H9 (cell line): ENCODE measurements at regions not wholly inside any gene's neighbourhood (a gene's known extent, or its start where the extent isn't known, plus 50 kb on each side); places are given as distances from the start of the nearest gene placed in this dataset.

Experiments
- DNase-seq: peaks from one replicate; pipeline ENCODE4 v3.0.0-alpha.2; 2017
- H2AFZ ChIP-seq: one replicate; pipeline ENCODE4 v1.6.1; 2013; ENCODE audit warnings: mild to moderate bottlenecking, low read length, control low read depth, moderate library complexity
- H2AK5ac ChIP-seq: 2 replicates; pipeline ENCODE4 v1.6.1; 2013; ENCODE audit warnings: low read length, control low read depth, mixed read lengths; ENCODE audit not compliant: insufficient read length
- H2BK120ac ChIP-seq: one replicate; pipeline ENCODE4 v1.6.1; 2013; ENCODE audit warnings: low read depth, mild to moderate bottlenecking, low read length, control low read depth, inconsistent platforms; ENCODE audit not compliant: poor library complexity, severe bottlenecking
- H2BK12ac ChIP-seq: 2 replicates; pipeline ENCODE4 v1.6.1; 2013; ENCODE audit warnings: low read length, control low read depth, mixed read lengths, low read depth; ENCODE audit not compliant: insufficient read length
- H2BK15ac ChIP-seq: 2 replicates; pipeline ENCODE4 v1.6.1; 2013; ENCODE audit warnings: low read depth, low read length, control low read depth
- H2BK20ac ChIP-seq: one replicate; pipeline ENCODE4 v1.6.1; 2013; ENCODE audit warnings: low read depth, mild to moderate bottlenecking, low read length, control low read depth, inconsistent platforms; ENCODE audit not compliant: poor library complexity, severe bottlenecking
- H2BK5ac ChIP-seq: 2 replicates; pipeline ENCODE4 v1.6.1; 2013; ENCODE audit warnings: low read length, control low read depth, mixed read lengths; ENCODE audit not compliant: insufficient read length
- H3K14ac ChIP-seq: 2 replicates; pipeline ENCODE4 v1.6.1; 2013; ENCODE audit warnings: low read length, control low read depth; ENCODE audit not compliant: insufficient read depth
- H3K18ac ChIP-seq: 2 replicates; pipeline ENCODE4 v1.6.1; 2013; ENCODE audit warnings: low read depth, mild to moderate bottlenecking, mixed read lengths, low read length, control low read depth; ENCODE audit not compliant: insufficient read length
- H3K23ac ChIP-seq: 2 replicates; pipeline ENCODE4 v1.6.1; 2013; ENCODE audit warnings: low read length, control low read depth, mixed read lengths, low read depth; ENCODE audit not compliant: insufficient read length
- H3K23me2 ChIP-seq: 2 replicates; pipeline ENCODE4 v1.6.1; 2013; ENCODE audit warnings: low read depth, mild to moderate bottlenecking, mixed read lengths, low read length, control low read depth; ENCODE audit not compliant: insufficient read length, poor library complexity, severe bottlenecking
- H3K27ac ChIP-seq: 2 replicates; pipeline ENCODE4 v1.5.1; 2013; ENCODE audit warnings: low read length, control low read depth, mixed read lengths, low read depth; ENCODE audit not compliant: insufficient read length
- H3K27me3 ChIP-seq: 2 replicates; pipeline ENCODE4 v1.6.1; 2013; ENCODE audit warnings: low read length, control low read depth, inconsistent platforms; ENCODE audit not compliant: insufficient read depth
- H3K4ac ChIP-seq: 2 replicates; pipeline ENCODE4 v1.6.1; 2013; ENCODE audit warnings: low read depth, mild to moderate bottlenecking, control low read depth, inconsistent platforms, low read length, moderate library complexity
- H3K4me1 ChIP-seq: 2 replicates; pipeline ENCODE4 v1.6.1; 2013; ENCODE audit warnings: low read length, control low read depth, inconsistent platforms; ENCODE audit not compliant: insufficient read depth
- H3K4me2 ChIP-seq: 2 replicates; pipeline ENCODE4 v1.6.1; 2013; ENCODE audit warnings: low read length, control low read depth, mixed read lengths; ENCODE audit not compliant: insufficient read length, insufficient read depth
- H3K56ac ChIP-seq: 2 replicates; pipeline ENCODE4 v1.6.1; 2013; ENCODE audit warnings: low read depth, mild to moderate bottlenecking, mixed read lengths, low read length, control low read depth; ENCODE audit not compliant: insufficient read length
- H3K79me1 ChIP-seq: 2 replicates; pipeline ENCODE4 v1.6.1; 2013; ENCODE audit warnings: low read depth, mild to moderate bottlenecking, moderate library complexity, low read length, control low read depth, inconsistent platforms; ENCODE audit not compliant: insufficient read depth, poor library complexity, severe bottlenecking
- H3K79me2 ChIP-seq: 2 replicates; pipeline ENCODE4 v1.6.1; 2013; ENCODE audit warnings: low read length, control low read depth, inconsistent platforms; ENCODE audit not compliant: insufficient read depth
- H3K9ac ChIP-seq: 2 replicates; pipeline ENCODE4 v1.6.1; 2013; ENCODE audit warnings: low read length, control low read depth, mixed read lengths; ENCODE audit not compliant: insufficient read length; ENCODE audit errors: extremely low read depth
- H3K9me3 ChIP-seq: one replicate; pipeline ENCODE4 v1.6.1; 2013; ENCODE audit warnings: low read depth, low read length, inconsistent platforms; ENCODE audit not compliant: control insufficient read depth
- H3T11ph ChIP-seq: one replicate; pipeline ENCODE4 v1.6.1; 2013; ENCODE audit warnings: mild to moderate bottlenecking, low read length, control low read depth, inconsistent platforms
- H4K20me1 ChIP-seq: one replicate; pipeline ENCODE4 v1.6.1; 2013; ENCODE audit not compliant: control insufficient read depth, insufficient read length, insufficient read depth
- H4K5ac ChIP-seq: 2 replicates; pipeline ENCODE4 v1.6.1; 2013; ENCODE audit warnings: low read depth, mild to moderate bottlenecking, mixed read lengths, low read length, control low read depth; ENCODE audit not compliant: insufficient read length
- H4K8ac ChIP-seq: replicated peaks from 2 replicates; pipeline ENCODE4 v1.6.1; 2013; ENCODE audit warnings: low read length, control low read depth, mixed read lengths, low read depth; ENCODE audit not compliant: insufficient read length
- H4K91ac ChIP-seq: 2 replicates; pipeline ENCODE4 v1.6.1; 2013; ENCODE audit warnings: low read depth, mild to moderate bottlenecking, moderate library complexity, mixed read lengths, low read length, control low read depth; ENCODE audit not compliant: insufficient read length
- H3K27ac Mint-ChIP-seq, 3 experiments: 2 replicates in 2 of 3; 3 replicates in 1 of 3; pipeline ENCODE4 v1.8.0; 2020 to 2021; ENCODE audit warnings: mixed read lengths in 3 of 3, mild to moderate bottlenecking in 1 of 3, moderate library complexity in 1 of 3
- H3K27me3 Mint-ChIP-seq: 2 replicates; pipeline ENCODE4 v1.8.0; 2021; ENCODE audit warnings: low read depth, mild to moderate bottlenecking, moderate library complexity, mixed read lengths
- H3K36me3 Mint-ChIP-seq, 3 experiments: 2 replicates in 2 of 3; 3 replicates in 1 of 3; pipeline ENCODE4 v1.8.0; 2020 to 2021; ENCODE audit warnings: low read depth in 3 of 3, mixed read lengths in 3 of 3; ENCODE audit not compliant: insufficient read depth in 1 of 3
- H3K4me1 Mint-ChIP-seq, 2 experiments: 2 replicates each; pipeline ENCODE4 v1.8.0; 2020; ENCODE audit warnings: mixed read lengths in 2 of 2
- H3K4me3 Mint-ChIP-seq, 2 experiments: 2 replicates in 1 of 2; 3 replicates in 1 of 2; pipeline ENCODE4 v1.8.0; 2020 to 2021; ENCODE audit warnings: mild to moderate bottlenecking in 2 of 2, mixed read lengths in 2 of 2, moderate library complexity in 1 of 2
- H3K9me3 Mint-ChIP-seq, 2 experiments: 2 replicates in 1 of 2; 3 replicates in 1 of 2; pipeline ENCODE4 v1.8.0; 2020; ENCODE audit warnings: mild to moderate bottlenecking in 2 of 2, mixed read lengths in 2 of 2, moderate library complexity in 1 of 2
- WGBS: extraction: QIAGEN DNeasy Blood & Tissue Kit; methylation state at CpG from one replicate; pipeline ENCODE4 v1.1.7; 2013; ENCODE audit warnings: missing lambda C conversion rate, low lambda C conversion rate, mixed read lengths; ENCODE audit not compliant: insufficient read length; ENCODE audit errors: extremely low coverage; 5-methylcytosine and 5-hydroxymethylcytosine counted together
- TF ChIP-seq, protein P1 (sequence below): fragments of 200-600 bp; sonication (generic); conservative IDR thresholded peaks from 3 replicates; pipeline ENCODE4 v1.8.0; 2021; ENCODE audit warnings: antibody characterized with exemption, mild to moderate bottlenecking

DNA sequence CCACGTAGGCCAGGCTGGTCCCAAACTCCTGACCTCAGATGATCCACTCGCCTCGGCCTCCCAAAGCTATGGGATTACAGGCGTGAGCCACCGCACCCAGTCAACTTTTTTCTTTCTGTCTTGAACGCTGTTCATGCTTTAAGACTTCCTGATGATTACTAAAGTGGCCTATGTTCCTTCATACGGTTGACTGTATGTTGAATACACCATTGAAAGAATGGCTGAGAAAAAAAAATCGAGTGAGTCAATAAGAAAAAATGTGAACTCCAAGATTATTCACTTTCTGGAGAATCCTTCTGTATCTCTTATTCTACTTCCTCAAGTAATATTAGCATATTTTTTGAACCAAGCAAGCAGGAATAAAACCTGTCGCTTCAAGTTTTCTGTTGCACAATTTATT lies 955.0 kb downstream of the GATA3 start:
- no peak overlapping the region for H3K4me2 ChIP-seq
- no peak overlapping the region for H2BK20ac ChIP-seq
- no peak overlapping the region for H2BK12ac ChIP-seq
- no peak overlapping the region for H4K8ac ChIP-seq
- Mint-ChIP-seq H3K36me3 (no peaks in the 10 kb centered on the region; a peak in 1 of 7 replicates), H3K27me3 (peaks cover 4% of the 10 kb centered on the region), H3K27ac (peak overlapping the region in 1 of 3 experiments; percentile 67; a peak in 1 of 7 replicates), H3K4me1 (peaks cover 3 to 4% of the 10 kb centered on the region in 2 experiments; a peak in 1 of 4 replicates), H3K4me3 (no peak overlapping the region), H3K9me3 (no peaks in the 10 kb centered on the region)
- H2AFZ ChIP-seq, result no peak overlapping the region
- no peak overlapping the region for H3K23ac ChIP-seq
- no peak overlapping the region for H3K4ac ChIP-seq
- H3K23me2 ChIP-seq, result no peaks in the 10 kb centered on the region
- no peak overlapping the region for H3K14ac ChIP-seq
- TF ChIP-seq, protein P1, sequence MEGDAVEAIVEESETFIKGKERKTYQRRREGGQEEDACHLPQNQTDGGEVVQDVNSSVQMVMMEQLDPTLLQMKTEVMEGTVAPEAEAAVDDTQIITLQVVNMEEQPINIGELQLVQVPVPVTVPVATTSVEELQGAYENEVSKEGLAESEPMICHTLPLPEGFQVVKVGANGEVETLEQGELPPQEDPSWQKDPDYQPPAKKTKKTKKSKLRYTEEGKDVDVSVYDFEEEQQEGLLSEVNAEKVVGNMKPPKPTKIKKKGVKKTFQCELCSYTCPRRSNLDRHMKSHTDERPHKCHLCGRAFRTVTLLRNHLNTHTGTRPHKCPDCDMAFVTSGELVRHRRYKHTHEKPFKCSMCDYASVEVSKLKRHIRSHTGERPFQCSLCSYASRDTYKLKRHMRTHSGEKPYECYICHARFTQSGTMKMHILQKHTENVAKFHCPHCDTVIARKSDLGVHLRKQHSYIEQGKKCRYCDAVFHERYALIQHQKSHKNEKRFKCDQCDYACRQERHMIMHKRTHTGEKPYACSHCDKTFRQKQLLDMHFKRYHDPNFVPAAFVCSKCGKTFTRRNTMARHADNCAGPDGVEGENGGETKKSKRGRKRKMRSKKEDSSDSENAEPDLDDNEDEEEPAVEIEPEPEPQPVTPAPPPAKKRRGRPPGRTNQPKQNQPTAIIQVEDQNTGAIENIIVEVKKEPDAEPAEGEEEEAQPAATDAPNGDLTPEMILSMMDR, result no peak
- H3K79me1 ChIP-seq, result no peaks in the 10 kb centered on the region
- no peak overlapping the region for H3K27ac ChIP-seq
- WGBS, result no CpG with 5 or more reads among the region's 9 CpGs
- no peak overlapping the region for H3K9ac ChIP-seq
- H3K27me3 ChIP-seq, result no peaks in the 10 kb centered on the region
- H3K56ac ChIP-seq, result no peak overlapping the region
- H4K91ac ChIP-seq, result no peak overlapping the region
- no peaks in the 10 kb centered on the region; the same call in 1 of the 2 replicates for H3K4me1 ChIP-seq
- H3K18ac ChIP-seq, result no peak overlapping the region
- no peak overlapping the region for H2AK5ac ChIP-seq
- H2BK120ac ChIP-seq, result no peak overlapping the region
- no peaks in the 10 kb centered on the region for H3K9me3 ChIP-seq
- no peak overlapping the region for H2BK5ac ChIP-seq
- H4K20me1 ChIP-seq, result no peaks in the 10 kb centered on the region
- H4K5ac ChIP-seq, result no peak overlapping the region
- no peak for DNase-seq
- no peak overlapping the region for H2BK15ac ChIP-seq
- no peak overlapping the region for H3T11ph ChIP-seq
- H3K79me2 ChIP-seq, result no peaks in the 10 kb centered on the region
